GM12872 (cell line): ENCODE measurements at regions not wholly inside any gene's neighbourhood (a gene's known extent, or its start where the extent isn't known, plus 50 kb on each side); places are given as distances from the start of the nearest gene placed in this dataset.

Experiments used
- TF ChIP-seq, protein P1 (sequence below): IDR thresholded peaks from 3 replicates; pipeline ENCODE4 v1.5.1; 2011; ENCODE audit warnings: low read depth, mild to moderate bottlenecking, low read length, moderate library complexity; ENCODE audit not compliant: insufficient read depth

DNA sequence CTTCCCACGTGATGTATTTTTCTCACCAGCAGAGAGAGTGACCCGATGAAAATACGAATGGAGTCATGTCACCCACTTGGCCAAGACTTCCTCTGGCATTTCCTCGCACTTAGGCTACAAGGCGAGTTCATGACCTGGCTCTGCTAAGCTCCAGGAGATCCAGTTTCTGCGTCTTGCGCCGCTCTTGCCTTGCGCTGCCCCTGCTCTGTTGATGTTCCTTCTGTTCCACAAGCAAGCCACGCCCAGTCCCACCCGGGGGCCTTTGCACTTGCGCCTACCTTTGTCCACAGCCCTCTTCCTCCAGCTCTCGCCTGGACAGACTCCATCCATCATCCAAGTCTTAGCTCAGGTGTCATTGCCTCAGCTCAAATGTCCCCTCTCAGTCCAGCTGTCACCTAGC is 116.3 kb upstream of the SHH start:
- TF ChIP-seq, protein P1, sequence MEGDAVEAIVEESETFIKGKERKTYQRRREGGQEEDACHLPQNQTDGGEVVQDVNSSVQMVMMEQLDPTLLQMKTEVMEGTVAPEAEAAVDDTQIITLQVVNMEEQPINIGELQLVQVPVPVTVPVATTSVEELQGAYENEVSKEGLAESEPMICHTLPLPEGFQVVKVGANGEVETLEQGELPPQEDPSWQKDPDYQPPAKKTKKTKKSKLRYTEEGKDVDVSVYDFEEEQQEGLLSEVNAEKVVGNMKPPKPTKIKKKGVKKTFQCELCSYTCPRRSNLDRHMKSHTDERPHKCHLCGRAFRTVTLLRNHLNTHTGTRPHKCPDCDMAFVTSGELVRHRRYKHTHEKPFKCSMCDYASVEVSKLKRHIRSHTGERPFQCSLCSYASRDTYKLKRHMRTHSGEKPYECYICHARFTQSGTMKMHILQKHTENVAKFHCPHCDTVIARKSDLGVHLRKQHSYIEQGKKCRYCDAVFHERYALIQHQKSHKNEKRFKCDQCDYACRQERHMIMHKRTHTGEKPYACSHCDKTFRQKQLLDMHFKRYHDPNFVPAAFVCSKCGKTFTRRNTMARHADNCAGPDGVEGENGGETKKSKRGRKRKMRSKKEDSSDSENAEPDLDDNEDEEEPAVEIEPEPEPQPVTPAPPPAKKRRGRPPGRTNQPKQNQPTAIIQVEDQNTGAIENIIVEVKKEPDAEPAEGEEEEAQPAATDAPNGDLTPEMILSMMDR = no peak

DNA sequence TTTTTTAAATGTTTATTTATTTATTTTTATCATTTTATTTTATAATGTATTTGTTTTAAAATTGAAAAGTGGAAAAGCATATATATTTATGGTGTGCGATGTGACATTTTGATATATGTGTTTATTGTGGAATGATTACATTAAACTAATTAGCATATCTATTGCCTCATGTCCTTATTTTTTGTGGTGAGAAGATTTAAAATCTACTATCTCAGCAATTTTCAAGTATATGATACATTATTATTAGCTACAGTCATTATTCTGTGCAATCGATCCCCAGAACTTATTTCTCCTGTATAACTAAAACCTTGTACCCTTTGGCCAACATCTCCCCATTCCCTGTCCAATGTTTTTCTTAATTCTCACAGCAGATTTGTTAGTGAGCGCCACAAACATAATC is 115.6 kb upstream of the SHH start:
- TF ChIP-seq, protein P1 = no peak

DNA sequence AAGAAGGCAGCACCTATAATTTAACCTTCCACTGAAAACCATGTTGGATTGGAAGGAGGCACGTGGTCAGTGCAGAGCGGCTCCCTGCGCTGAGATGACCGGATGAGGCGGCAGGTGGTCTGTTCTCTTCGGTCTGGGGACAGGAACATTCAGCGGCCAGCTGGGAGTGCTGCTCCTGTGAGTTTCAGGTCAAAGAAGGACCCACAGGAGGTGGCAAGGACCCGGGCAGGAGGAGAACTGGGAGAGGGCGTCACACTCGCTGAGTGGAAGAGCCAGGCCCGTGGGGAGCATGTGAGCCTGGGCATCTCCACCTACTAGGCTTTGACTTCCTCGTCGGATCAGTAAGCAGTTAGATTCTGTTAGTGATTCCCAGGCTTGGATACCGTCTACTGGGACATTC is 113.4 kb upstream of the SHH start:
- TF ChIP-seq, protein P1 = no peak

DNA sequence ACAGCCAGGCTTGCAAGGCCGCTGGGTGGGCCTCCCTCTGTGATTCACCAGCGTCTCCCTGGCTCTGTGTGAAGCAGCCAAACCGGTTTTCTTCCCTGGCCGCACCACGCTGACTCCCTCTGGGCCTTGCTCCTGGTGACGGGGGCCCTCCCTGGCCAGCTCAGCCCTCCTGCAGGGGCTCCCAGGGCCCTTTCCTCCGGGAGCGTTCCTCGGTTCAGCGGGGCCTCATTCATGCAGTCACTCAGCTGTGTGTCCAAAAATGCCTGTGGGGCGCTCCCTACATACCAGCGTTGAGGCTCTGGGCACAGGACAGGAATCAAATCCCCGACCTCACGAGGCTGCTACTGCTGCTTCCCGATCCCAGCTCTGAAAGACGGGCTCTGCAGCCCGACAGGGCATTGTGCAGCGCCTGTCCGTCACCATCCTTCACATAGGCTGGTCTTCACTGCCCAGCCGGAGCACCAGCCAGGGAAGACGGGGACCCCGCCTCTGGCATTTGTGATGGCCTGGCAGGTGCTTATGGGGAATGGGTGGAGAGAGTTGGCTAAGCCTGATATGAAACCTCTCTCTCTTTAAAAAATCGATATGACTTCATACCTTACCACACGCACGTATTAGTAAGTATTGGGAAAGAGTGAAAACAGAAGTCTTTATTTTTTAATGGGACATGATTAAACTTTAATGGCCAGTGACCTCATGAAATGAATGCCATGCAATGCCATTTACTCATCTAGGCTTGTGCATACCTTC is 110.0 kb upstream of the SHH start:
- TF ChIP-seq, protein P1 = no peak

DNA sequence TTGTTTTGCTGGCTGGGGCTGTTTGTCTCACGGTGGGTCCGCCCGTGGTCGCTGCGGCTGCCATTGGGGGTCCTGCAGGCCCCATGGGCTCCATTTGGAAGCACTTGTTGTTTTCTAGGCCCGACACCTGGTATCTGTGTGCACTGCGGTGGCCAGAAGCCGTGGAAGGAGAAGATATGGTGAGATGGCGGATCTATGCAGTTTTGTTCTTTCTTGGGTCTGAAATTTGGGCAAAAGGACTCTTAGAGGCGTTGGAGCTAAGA is 109.5 kb upstream of the SHH start:
- TF ChIP-seq, protein P1 = no peak

DNA sequence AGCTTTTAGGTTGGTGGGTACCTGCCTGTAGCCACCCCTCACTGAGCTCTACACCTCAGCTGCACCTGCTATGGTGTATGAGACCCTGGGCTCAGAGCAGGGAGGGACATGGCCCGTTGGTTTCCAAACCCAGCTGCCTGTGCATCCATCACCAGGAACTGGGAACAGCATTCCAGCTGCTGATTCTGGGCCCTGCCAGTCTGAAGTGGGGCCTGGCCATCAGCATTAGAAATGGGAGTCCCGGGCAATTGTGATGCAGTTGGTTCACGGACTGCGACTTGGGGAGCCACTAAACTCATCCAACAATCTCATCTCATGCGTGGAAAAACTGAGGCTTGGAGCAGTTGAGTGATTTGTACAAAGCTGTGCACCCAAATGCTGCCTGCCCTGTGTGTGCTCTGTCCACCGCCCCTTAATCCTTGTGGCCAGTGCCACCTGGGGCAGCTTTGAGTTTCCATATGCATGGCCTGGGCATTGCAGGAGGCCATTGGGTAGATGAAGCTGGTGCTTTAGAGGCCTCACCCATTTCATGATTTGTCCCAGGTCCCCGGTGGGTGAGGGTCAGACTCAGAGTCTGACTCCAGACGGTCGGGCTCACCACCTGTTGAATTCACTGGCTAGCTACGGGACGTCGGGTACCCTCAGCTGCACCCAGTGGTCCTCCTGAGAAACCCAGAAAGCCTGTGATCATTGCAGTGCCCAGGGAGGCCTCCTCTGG is 109.0 kb upstream of the SHH start:
- TF ChIP-seq, protein P1 = no peak

DNA sequence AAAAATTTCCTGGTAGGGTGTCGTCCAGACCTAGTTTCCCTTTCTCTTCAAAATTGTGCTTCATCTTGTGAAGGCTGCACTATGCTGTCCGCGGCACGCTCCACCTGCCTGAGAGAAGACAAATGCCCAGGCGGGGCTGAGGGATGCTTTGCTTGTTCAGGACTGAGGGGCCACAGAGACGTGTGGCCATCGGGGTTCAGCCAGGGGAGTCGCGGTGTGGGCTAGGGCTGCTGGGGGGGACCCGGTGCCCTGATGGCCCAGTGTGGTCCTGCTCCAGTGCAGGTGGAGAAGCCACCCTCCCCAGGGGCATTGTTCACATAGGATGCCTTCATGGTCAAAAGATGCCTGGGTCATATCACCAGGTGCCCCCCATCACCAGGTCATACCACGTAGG is 107.8 kb upstream of the SHH start:
- TF ChIP-seq, protein P1 = no peak
